Astrocyte of the cerebellum (primary cell): ENCODE measurements at regions not wholly inside any gene's neighbourhood (a gene's known extent, or its start where the extent isn't known, plus 50 kb on each side); places are given as distances from the start of the nearest gene placed in this dataset.
"Not testable (repeated sequence)": the region's sequence is repeated elsewhere in the genome, so short reads cannot be mapped to it uniquely, and the experiment has no call there.

Experiments used
- DNase-seq: peaks from one replicate; pipeline ENCODE4 v3.0.0-alpha.2; 2011; ENCODE audit warnings: low read depth
- H3K4me3 ChIP-seq: 2 replicates; pipeline ENCODE4 v1.5.1; 2011; ENCODE audit warnings: mild to moderate bottlenecking, low read depth, low read length, moderate library complexity
- CTCF ChIP-seq: IDR thresholded peaks from 2 replicates; pipeline ENCODE4 v1.5.1; 2012; ENCODE audit warnings: low read length, low read depth, moderate library complexity, mild to moderate bottlenecking; ENCODE audit errors: missing control alignments
- in situ Hi-C: cut with HindIII; loops from 2 replicates; pipeline ENCODE4 v1.10.0; 2017; ENCODE audit warnings: low sequenced_read_pairs

- no peak overlapping the region for H3K4me3 ChIP-seq
- DNase-seq, result no peak
- in situ Hi-C loops, result no loop called here
- TF ChIP-seq CTCF, result no peak
Measured at GRCh38 chr5:56386046-56386445, 152.9 kb upstream of the ANKRD55 start.

DNA sequence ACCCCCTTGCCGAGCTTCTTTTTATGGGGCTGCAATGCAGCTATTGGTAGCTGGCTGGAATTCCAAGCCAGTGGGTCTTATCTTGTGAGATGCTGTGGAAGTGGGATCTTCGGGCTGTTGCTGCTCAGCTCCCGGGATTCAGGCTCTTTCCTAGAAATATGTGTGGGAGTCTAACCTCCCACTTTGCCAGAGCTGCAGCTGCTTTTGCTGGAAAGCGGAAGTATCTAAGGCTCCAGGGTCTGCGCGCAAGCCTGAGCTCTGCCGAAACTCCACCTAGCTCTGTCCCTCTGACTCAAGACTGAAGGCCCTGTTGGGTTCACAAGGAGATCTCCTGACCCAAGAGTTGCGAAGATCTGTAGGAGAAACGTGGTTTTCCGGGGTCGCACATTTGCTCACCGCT lies 151.1 kb upstream of the ANKRD55 start:
- DNase-seq, result no peak
- no peak overlapping the region for H3K4me3 ChIP-seq
- no peak for TF ChIP-seq CTCF
- in situ Hi-C loops, result no loop called here

DNA sequence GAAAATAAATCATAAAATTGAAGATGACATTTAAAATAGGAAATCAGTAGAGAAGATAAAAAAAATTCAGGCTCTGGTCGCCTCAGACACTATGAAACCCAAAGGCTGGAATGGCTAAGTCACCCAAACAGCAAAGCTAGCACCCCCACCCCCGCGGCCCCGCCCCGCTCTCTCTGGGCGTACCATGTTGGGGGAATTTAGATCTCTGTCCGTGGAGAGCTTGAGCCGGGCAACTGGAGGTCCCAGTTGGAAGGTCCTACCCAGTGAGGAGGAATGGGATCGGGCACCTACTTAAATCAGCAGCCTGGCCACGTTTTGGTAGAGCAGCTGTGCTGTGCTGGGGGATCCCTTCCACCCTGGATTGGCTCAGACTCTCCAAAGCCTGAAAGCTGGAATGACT lies 150.6 kb upstream of the ANKRD55 start:
- TF ChIP-seq CTCF, result no peak
- in situ Hi-C loops, result no loop called here
- no peak overlapping the region for H3K4me3 ChIP-seq
- DNase-seq, result no peak

DNA sequence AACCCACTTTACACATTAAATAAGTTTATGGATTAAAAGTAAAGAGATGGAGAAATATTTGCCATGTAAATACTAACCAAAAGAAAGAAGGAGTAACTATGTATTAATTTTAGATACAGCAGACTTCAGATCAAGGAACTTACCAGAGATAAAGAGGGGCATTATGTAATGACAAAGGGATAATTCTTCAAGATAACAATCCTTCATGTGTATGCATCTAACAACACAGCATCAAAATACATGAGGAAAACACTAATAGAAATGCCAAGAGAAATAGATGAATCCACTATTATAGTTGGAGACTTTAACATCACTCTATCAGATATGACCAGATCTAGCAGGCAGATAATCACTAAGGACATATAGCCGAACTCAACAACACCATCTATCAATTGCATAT lies 149.8 kb upstream of the ANKRD55 start:
- in situ Hi-C loops, result no loop called here
- TF ChIP-seq CTCF, result no peak
- no peak for DNase-seq
- H3K4me3 ChIP-seq, result no peak overlapping the region

GRCh38 chr5:56377573-56377972 lies 144.4 kb upstream of the ANKRD55 start:
- no peak for TF ChIP-seq CTCF
- H3K4me3 ChIP-seq, result no peak overlapping the region
- DNase-seq, result no peak
- in situ Hi-C loops, result no loop called here

GRCh38 chr5:56376128-56376527 lies 143.0 kb upstream of the ANKRD55 start:
- TF ChIP-seq CTCF, result no peak
- no peak for DNase-seq
- in situ Hi-C loops, result no loop called here
- no peak overlapping the region for H3K4me3 ChIP-seq

DNA sequence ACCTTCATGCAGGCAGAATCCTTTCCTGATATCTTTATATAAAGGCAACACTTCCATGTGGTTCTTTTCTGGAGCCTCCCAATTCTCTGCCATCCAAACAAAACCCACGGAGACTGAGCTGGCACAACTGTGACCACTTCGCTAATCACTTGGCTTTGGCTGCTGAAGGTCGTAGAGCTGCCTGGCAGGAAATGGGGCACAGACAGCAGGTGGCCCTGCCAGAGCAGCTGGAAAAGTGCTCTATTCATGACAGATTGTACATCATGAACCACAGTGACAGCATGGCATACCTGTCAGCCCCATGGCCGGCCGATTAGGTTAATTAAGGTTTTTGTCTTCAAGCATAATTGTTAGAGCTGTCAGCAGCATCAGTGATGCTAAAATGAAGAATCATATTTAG lies 141.9 kb upstream of the ANKRD55 start:
- no peak for TF ChIP-seq CTCF
- no peak for DNase-seq
- in situ Hi-C loops, result no loop called here
- no peak overlapping the region for H3K4me3 ChIP-seq

GRCh38 chr5:56372491-56372890 lies 139.4 kb upstream of the ANKRD55 start:
- in situ Hi-C loops, H3K4me3 ChIP-seq, DNase-seq: not testable (repeated sequence)
